Uterus (tissue), 2 donors: ENCODE measurements at regions not wholly inside any gene's neighbourhood (a gene's known extent, or its start where the extent isn't known, plus 50 kb on each side); places are given as distances from the start of the nearest gene placed in this dataset.

Source experiments
- CTCF ChIP-seq, 4 experiments: fragments of 200-600 bp in 2 of 4; fragments of 450-650 bp in 2 of 4; sonication (generic) in 2 of 4; IDR thresholded peaks; one replicate each; pipeline ENCODE4 v1.5.1; 2016 to 2019; ENCODE audit warnings: antibody characterized with exemption in 4 of 4, mild to moderate bottlenecking in 2 of 4, moderate library complexity in 1 of 4
- POLR2A ChIP-seq, 2 donors: fragments of 450-650 bp; IDR thresholded peaks; one replicate each; pipeline ENCODE4 v1.6.1; 2016; ENCODE audit warnings: antibody characterized with exemption in 2 of 2, mild to moderate bottlenecking in 1 of 2, moderate library complexity in 1 of 2

- TF ChIP-seq CTCF (IDR thresholded peaks at IDR 0.05) (no peak), POLR2A (IDR thresholded peaks at IDR 0.05) (no peak)
Observed at GRCh38 chr18:1805521-1805920, 765.8 kb downstream of the METTL4 start.
